HG03342 (cell line): ENCODE measurements at regions not wholly inside any gene's neighbourhood (a gene's known extent, or its start where the extent isn't known, plus 50 kb on each side); places are given as distances from the start of the nearest gene placed in this dataset.
A peak's percentile ranks its signal among the peaks of the same experiment; 100 is the strongest.

ENCODE experiments used
- ATAC-seq: cut with Tn5 transposase; IDR thresholded peaks from one replicate; pipeline ENCODE4 v1.9.1; 2021; ENCODE audit warnings: mild to moderate bottlenecking, moderate library complexity; ENCODE audit not compliant: unreplicated experiment

DNA sequence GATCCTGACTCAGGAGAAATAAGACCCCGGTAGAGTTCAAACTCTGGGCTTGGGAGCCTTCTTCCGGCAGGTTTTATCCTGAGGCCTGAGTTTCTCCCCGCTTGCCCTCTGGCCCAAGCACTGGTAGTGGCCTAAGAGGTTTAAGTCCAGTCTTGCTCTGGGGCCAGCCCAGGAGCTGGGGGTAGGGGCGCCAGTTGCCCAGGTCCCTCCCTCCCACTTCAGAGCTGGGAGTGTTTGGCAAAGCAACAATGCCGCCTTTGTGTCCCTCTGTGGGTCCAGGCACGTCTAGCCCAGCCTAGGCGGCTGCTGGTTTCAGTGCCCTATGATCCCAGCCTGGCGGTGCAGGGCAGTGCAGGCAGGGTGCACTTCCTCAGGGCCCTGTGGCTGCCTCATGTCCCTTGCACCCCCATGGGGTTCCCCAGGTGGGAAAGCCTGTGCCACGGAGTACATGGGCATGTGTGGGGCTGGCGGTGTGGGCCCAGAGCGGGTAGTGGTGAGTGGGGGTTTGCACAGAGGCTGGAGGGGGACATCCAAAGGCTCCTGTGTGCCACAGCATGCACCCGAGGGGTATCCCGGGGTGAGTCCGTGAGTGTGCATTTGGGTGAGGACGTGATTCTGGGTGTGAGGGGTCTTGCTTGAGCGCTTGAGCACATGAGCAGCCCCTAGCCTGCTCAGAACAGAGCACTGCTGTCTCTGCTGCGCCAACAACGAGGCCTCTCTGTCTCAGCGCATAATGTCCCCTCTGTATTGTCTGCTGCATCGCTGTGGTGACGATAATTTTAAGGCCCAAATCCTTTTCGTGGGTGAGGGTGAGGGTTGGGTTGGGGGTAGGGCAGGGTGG, 61.7 kb upstream of the PSD2 start:
- no peak for ATAC-seq

- no peak for ATAC-seq
Measured at GRCh38 chr5:139734539-139734916, 61.1 kb upstream of the PSD2 start.

- no peak for ATAC-seq
Measured at GRCh38 chr5:139738193-139739149, 57.1 kb upstream of the PSD2 start.

DNA sequence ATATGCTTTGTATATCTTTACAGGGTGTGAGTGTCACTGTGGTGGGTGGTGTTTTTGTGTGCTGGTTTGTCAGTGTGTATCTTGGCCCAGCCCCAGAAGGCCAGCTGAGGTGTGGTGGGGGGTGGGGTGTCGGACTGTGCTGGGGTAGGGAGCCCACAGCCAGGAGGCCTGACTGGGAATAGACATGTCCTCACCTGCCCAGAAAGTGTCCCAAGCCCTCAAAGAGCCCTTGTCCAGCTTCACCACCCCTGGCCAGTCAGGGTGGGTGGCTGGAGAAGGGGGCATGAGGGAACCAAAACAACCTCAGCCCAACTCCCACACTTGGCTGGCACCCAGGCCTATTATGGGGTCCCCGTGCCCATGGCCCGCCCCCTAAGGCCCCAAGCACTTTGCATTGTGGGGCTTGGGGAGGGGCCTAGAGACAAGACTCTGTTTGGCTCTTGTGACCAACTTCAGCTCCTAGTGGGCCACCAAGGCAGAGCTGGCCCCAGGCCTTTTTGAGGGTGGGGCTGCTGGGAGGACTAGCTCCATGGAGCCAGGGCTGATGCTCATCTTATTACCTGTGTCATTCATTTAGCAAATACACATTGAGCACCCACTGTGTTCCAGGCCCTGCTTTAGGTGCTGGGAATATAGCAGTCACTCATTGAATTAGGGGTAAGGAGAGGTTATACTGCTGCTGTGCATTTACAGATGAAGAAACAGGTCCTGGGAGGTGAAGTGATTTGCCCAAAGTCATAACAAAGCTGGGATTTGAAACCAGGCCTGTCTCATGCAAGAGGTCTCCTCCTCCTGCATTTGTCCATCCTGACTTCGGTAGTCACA, 56.2 kb upstream of the PSD2 start:
- ATAC-seq = no peak

- no peak for ATAC-seq
Measured at GRCh38 chr5:139740138-139740991, 55.2 kb upstream of the PSD2 start.

DNA sequence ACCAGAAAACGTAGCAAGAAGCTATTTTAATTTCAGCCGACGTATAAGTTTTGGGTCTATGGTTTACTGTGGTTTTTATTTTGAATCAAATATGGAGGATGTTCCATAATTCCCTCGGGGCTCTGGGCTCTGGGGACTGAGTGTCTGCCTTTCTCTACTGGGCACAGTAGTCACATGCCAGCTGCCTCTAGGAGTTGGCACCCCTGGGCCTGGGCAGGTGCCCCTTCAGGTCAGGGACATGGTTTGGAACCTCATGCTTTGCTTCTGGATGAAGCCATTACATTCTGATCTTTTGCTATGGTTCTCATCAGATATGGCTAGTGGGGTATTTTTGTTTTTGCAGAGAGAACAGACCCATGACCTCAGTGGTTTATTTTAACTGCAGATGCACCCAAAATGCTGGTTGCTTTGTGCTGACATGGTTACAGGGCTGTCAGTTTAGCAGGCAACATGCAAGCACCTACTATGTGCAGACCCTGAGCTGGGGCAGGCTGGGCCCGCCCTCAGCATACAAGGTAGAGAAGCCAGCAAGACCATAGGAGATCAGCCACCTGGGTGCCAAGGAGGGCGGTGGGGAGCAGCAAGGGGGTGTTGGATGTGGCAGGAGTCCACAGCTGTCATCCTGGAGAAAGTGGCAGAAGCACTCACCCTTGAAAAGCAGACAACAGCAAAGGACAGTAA, 54.5 kb upstream of the PSD2 start:
- no peak for ATAC-seq

DNA sequence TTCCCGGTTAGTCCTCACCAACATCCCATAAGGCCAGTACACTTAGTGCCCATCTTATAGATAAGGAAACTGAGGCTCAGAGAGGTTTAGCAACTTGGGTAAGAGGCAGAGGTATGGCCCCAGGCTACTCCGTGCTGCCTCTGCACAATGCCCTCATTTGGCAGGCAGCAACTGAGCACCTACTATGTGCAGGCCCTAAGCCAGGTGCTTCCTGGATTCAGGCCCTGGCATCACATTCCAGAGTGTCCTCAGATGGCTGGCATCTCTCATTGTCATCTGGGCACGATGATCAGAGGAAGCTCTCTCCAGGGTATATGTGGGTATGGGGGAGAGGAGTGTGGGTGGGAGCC, 53.8 kb upstream of the PSD2 start:
- ATAC-seq = no peak

DNA sequence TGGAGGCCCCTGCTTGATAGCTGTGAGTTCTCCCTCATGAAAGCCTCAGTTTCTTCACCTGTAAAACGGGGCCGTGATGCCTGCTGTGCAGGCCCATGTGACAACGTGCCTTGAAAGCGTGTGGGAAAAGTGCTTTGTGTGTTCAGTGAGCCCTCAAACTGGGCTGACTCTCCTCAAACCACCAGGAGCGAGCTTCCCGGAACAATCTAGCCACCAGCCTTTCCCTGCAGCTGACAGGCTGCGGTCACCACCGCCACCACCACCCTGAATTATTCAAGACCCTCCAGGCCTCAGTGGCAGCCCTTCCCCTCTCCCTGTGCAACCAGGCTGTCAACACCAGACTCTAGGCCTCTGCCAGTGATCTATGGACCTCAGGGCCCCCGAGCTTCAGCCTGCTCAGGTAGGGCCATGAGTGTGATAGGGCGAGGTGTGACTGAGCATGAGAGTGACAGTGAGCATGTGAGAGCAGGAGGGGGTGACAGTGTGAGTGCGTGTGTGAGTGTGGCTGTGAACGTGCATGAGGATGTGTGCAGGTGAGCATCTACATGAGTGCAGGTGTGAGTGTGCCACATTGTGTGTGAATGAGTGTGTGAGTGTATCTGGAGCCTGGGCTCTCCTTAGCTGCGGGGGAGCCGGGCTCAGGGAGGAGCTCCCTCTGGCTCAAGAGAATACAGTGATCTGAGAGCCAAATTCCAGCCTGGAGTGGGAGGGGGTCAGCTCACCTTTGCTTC, 53.3 kb upstream of the PSD2 start:
- ATAC-seq = no peak

- no peak for ATAC-seq
Measured at GRCh38 chr5:139743001-139743771, 52.4 kb upstream of the PSD2 start.

DNA sequence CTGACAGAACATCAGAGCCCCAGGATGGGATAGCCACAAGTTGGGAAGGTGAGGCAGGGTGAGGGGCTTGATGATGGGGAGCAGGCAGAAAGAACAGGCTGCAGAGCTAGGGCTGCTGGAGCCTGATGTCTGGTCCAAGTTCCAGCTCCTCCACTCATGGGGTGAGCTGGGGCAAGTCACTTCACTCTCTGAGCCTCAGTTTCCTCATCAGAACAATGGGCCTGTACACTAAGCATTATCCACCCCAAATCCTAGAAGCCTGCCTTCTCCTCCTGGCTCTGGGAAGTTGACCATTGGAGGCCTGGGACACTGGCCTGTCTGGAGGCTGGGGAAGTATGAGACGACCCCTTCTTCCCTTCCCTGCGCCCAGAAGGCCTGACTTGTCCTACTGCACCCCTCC, 51.8 kb upstream of the PSD2 start:
- ATAC-seq = no peak

DNA sequence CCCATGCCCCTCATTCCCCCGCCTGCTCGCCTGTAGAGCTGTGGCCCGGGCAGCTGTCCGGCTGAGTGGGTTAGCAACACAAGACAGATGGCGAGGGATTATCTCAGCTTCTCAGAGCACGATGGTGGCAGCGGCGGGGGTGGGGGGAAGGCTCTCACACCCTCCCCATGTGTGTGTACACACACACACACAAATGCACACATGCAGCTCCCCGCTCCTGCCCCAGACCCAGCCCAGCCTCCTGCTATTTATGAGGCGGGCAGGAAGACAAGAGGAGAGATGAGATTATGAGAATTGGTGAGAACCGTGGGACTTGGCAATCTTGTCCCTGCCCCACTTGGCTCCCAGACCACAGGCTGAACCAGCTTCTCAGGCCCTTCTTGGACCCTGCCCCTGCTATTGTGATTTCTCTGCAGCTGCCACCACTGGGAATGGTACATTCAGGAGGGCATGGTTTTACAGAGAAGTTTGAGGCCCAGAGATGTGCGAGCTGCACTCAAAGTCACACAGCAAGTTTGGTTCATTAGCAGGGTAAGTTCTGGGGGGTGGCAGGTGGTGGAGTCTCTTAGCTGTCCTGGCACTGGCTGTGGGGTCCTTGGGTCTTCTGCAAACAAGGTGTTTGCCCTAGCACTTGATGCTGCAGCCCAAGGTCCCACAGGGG, 51.0 kb upstream of the PSD2 start:
- no peak for ATAC-seq

DNA sequence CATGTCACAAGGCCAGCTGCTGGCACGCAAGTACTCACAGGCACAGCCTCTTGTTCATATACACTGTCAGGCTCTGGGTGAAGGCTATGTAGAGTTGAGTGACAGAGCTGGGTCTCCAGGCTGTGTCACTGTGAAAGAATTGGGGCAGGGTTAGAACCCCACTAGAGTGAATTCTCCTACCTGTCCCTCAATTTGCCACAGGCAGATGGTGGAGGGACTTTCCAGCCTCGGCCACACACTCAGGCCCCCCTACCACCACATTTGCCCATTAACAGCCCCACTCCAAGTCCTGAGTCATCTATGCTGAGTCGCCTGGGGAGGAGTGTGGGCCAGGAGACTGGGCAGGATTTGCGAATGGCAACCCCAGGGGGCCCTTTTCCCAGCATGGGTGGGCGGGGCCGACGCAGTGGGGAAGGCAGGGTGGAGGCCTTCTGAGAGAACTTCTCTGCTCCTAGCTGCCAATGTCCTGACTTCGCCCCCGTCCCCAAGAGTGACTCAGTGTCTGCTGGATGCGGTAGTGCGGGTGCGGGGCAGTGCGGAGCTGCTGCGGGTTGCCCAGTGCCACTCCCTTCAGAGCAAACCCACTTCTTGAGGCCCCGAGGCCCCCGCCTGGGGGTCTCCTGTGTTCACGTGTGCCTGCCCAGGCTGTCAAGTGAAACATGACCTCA, 50.3 kb upstream of the PSD2 start:
- ATAC-seq = no peak

GRCh38 chr5:139745800-139746690, 49.6 kb upstream of the PSD2 start:
- peak; percentile 36 for ATAC-seq
